ENCODE measurements at regions not wholly inside any gene's neighbourhood (a gene's known extent, or its start where the extent isn't known, plus 50 kb on each side); places are given as distances from the start of the nearest gene placed in this dataset.

GRCh38 chr1:87449348-87449963, 120.8 kb downstream of the LMO4 start:
- TF ChIP-seq POLR2A (IDR thresholded peaks at IDR 0.05; ENCODE audit: low read length) (no peak), GATA1 (IDR thresholded peaks at IDR 0.05; ENCODE audit: low read depth, low read length) (no peak)

Data from erythroblast (primary cell).